NCI-H2107 (cell line): ENCODE measurements at regions not wholly inside any gene's neighbourhood (a gene's known extent, or its start where the extent isn't known, plus 50 kb on each side); places are given as distances from the start of the nearest gene placed in this dataset.
"Not testable (repeated sequence)": the region's sequence is repeated elsewhere in the genome, so short reads cannot be mapped to it uniquely, and the experiment has no call there.

ENCODE experiments used
- DNase-seq: peaks from one replicate; lab custom pipeline; 2025; lab: John Stamatoyannopoulos, UW

DNA sequence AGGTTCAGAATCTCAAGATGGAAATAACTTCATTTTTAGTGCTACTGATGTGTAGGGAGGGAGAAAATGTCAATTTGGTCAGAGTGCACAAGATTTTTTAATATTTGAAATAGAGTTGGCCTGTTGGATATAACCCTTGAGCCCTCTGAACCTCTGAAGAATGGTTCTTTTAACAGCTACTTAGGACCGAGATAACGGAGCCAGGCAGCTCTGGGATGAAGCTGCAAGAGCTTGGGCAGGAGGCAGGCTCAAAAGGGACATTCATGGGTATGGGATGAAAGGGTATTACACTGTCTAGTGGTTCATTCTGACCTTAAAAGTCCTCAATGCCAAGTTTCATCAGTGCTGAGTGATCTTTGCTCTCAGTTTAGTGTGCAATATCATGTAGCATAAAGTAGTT lies 111.4 kb upstream of the CPHXL start:
- no peak for DNase-seq

- DNase-seq: no peak
Measured at GRCh38 chr16:75841517-75841916, 115.2 kb upstream of the CPHXL start.

DNA sequence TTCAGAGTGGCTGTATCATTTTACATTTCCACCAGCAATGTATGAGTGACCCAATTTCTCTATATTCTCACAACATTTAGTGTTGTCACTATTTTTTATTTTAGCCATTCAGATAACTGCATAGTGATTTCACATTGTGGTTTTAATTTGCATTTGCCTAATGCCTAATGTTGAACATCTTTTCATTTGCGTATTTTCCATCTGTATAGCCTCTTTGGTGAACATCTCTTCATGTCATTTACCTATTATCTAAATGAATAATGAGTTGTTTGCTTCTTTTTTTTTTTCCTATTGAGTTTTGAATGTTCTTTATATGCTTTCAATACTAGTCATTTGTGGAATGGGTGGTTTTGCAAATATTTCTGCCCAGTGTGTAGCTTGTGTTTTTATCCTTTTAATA lies 120.9 kb upstream of the CPHXL start:
- no peak for DNase-seq

- no peak for DNase-seq
Measured at GRCh38 chr16:75854152-75854551, 127.9 kb upstream of the CPHXL start.

- DNase-seq: no peak
Measured at GRCh38 chr16:75860326-75861053, 134.2 kb upstream of the CPHXL start.

DNA sequence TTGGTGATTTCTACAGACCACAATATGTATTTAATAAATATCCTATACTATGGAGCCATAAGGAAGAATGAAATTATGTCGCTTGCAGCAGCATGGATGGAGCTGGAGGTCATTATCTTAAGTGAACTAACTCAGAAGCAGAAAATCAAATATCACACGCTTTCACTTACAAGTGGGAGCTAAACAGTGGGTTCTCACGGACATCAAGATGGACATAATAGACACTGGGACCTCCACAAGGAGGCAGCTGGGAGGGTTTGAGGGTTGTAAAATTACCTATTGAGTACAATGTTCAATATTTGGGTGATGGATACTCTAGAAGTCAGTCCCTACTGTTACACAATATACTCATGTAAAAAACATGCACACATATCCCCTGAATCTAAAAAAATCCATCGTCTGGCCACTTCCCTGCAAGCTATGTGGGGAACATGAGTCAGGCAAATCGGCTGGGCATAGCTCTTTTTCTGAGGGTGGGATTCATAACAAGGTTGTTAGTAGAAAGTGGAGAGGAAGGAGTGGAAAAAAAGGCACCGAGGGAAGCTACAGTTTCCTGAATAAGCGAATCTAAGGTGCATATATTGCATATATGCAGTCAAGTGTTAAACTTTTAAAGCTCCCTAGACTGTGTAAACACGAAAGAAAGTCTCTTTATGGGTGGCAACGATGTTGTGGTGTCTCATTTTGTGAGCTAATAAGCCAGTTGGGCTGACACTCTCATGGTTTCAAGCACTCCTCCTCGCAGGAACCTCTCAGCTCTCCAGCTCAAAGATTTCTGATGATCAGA lies 135.2 kb upstream of the CPHXL start:
- no peak for DNase-seq

GRCh38 chr16:75862098-75862386 lies 135.8 kb upstream of the CPHXL start:
- DNase-seq: no peak

DNA sequence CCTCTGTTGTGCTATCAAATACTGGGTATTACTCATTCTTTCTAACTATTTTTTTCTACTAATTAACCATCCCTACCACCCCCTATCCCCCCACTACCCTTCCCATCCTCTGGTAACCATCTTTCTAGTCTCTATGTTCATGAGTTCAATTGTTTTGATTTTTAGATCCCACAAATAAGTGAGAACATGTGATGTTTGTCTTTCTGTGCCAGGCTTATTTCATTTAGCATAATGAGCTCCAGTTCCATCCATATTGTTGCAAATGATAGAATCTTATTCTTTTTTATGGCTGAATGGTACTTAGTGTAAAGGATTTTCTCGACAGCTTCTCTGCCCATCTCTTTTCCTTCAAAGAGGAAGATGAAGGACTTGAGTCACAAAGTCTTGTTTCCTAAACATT lies 138.0 kb upstream of the CPHXL start:
- DNase-seq: no peak

- no peak for DNase-seq
Measured at GRCh38 chr16:75865736-75866135, 139.4 kb upstream of the CPHXL start.

DNA sequence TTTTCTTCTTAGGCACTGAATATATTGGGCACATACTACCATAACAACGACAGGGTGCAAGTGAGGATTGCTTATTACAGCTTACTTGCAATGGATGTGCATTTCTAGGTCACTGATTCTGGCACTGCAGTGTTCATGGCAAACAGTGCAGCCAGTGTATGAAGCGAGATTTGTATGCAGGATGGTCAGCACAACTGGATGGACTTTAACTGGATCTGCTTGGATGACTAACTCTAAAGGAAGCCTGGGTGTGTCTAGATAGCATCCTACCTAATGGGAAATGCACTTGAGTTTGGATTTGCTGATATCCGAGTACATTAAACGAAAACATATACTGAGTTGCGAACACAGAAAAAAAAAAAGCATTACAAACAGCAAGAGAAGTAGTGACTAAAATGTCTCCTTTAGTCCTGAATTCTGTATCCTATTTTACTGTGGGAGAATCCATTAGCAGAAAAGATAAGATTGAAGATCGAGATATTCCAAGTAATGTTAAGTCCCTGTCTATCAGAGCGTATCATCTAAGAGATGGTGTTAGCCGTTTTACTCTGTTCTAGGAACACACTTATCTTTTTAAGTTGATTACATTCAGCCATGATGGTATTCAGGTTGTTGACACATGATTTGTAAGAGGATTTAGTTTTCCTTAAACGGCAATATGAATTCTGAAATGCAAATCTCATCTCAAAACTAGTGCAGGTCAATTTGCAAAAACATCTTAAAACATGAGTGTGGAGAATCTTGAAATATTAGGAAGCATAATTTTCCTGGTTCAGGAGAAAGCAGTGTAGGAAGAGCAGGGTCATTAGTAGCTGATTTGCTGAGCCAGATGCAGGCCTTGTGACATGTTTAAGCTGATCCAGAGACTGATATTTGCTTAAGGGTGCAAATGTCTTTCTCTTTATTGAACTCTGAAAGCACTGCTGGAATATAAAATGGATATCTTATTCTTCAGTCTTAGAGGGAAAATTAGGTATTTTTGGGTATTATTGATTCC lies 142.6 kb upstream of the CPHXL start:
- DNase-seq: no peak

GRCh38 chr16:75881280-75881679 lies 155.0 kb upstream of the CPHXL start:
- not testable (repeated sequence) for DNase-seq

GRCh38 chr16:75899163-75899562 lies 172.9 kb upstream of the CPHXL start:
- DNase-seq: no peak

- no peak for DNase-seq
Measured at GRCh38 chr16:75908331-75909117, 182.2 kb upstream of the CPHXL start.

- DNase-seq: no peak
Measured at GRCh38 chr16:75909746-75910145, 183.5 kb upstream of the CPHXL start.

GRCh38 chr16:75911896-75912295 lies 185.6 kb upstream of the CPHXL start:
- no peak for DNase-seq

- DNase-seq: no peak
Measured at GRCh38 chr16:75913958-75914357, 187.7 kb upstream of the CPHXL start.

DNA sequence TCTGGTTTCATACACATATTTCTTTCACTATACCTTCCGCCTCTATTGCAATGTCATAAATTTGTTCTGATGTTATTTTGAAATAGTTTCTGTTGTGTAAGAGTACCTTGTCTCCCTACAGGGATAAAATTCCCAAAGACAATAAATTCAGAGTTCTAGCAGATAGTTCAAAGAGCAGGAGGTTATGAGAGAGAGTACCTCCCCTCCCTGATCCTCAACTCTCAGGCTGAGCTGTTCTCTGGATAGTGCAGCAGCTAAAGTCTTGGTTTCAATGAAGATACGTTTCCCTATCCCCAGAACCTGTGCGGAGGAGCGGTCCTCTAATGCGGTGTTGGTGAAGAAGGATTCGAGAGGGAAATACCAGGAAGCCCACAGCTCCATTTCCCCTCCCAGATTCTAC lies 190.2 kb upstream of the CPHXL start:
- no peak for DNase-seq

- no peak for DNase-seq
Measured at GRCh38 chr16:75918109-75918508, 191.8 kb upstream of the CPHXL start.

DNA sequence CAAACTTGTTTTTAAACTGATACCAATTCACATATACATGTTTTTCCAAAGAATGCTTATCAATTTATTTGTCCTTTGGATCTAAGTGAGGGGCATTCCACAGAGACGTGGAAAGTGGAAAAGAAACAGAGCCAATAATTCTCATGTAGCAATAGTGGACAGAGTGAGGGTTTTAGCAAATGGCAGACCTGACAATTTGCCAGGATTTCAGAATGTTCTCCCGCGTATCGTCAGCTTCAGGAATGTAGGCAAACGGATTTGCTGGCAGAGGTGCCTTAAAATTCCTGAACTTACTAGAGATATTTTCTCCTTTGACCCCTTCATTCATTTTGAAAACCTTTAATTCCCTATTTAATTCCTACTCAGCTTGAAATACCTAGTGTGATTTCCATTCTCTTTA lies 193.4 kb upstream of the CPHXL start:
- DNase-seq: no peak

DNA sequence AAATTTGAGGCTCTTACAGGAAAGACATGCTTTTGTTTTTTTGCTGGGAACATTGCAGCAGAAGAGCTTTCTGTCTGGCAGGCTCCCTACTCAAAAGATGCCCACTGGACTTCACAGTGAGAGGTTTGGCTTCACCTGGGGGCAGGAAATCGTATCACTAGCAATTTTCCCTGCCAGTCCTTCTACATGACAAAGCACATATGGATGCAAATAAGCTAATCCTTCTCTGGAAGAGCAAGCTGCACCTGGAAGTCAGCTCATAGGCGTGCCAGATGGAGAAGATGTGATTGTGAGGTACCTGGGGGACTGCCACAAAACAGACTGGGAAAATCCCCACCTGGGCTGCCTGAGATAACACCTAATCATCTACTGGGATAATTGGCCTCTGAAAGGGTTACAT lies 195.0 kb upstream of the CPHXL start:
- DNase-seq: no peak

DNA sequence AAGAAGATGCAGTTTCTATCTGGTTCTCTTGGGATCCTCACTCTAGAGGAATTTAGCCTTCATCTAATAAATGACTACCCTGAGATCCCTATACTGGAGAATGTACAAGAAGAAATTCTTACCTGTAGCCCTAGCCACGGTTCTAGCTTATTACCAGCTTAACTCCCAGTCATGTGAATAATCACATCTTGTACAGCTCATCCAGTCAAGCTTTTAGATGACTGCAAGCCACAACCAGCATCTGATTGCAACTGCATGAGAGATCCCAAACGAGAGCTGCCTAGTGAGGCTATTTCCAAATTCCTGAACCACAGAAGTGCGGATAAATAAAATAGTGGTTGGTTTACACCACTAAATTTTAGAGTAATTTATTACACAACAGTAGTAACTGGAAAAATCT lies 196.0 kb upstream of the CPHXL start:
- DNase-seq: no peak

GRCh38 chr16:75924397-75924796 lies 198.1 kb upstream of the CPHXL start:
- DNase-seq: no peak
